Naive thymus-derived CD4-positive, alpha-beta T cell (primary cell): ENCODE measurements at regions not wholly inside any gene's neighbourhood (a gene's known extent, or its start where the extent isn't known, plus 50 kb on each side); places are given as distances from the start of the nearest gene placed in this dataset.

Experiments
- ATAC-seq: fragments of 150-1000 bp; cut with Tn5 transposase; 2 replicates; pipeline ENCODE4 v1.10.0; 2021; ENCODE audit warnings: mild to moderate bottlenecking, moderate library complexity
- CTCF ChIA-PET: fragments of 350-600 bp; sonication (Branson Sonifier 250); formaldehyde crosslinking; loops from one replicate; lab custom pipeline; 2021; ENCODE audit warnings: antibody characterized with exemption; lab: Charles Lee
- POLR2A ChIA-PET: fragments of 350-600 bp; sonication (Branson Sonifier 250); formaldehyde crosslinking; loops from one replicate; lab custom pipeline; 2021; ENCODE audit warnings: antibody characterized with exemption, inconsistent platforms; lab: Charles Lee
- DNase-seq, 9 donors: peaks; one replicate each; pipeline versions ENCODE4 v3.0.0 to v3.0.0-alpha.2; 2020 to 2022; ENCODE audit warnings: mixed read lengths in 1 of 9
- H3K27ac ChIP-seq: one replicate; pipeline ENCODE4 v1.7.0; 2013; ENCODE audit warnings: mild to moderate bottlenecking, low read depth, low read length, moderate library complexity
- H3K27me3 ChIP-seq, 2 donors: one replicate each; pipeline ENCODE4 v1.7.0; 2013; ENCODE audit warnings: low read length in 2 of 2, mild to moderate bottlenecking in 2 of 2, moderate library complexity in 2 of 2; ENCODE audit not compliant: control insufficient read depth in 2 of 2, insufficient read depth in 2 of 2
- H3K36me3 ChIP-seq, 3 experiments: 1 replicate in 2 of 3; 2 replicates in 1 of 3; pipeline ENCODE4 v1.7.0; 2013; ENCODE audit warnings: low read length in 3 of 3, mild to moderate bottlenecking in 3 of 3, moderate library complexity in 1 of 3; ENCODE audit not compliant: insufficient read depth in 3 of 3, control insufficient read depth in 2 of 3
- H3K4me1 ChIP-seq, 2 donors: one replicate each; pipeline ENCODE4 v1.7.0; 2013; ENCODE audit warnings: low read length in 2 of 2, mild to moderate bottlenecking in 2 of 2, moderate library complexity in 1 of 2; ENCODE audit not compliant: control insufficient read depth in 2 of 2, insufficient read depth in 2 of 2
- H3K4me3 ChIP-seq: 2 replicates; pipeline ENCODE4 v1.7.0; 2013; ENCODE audit warnings: mild to moderate bottlenecking, low read length
- H3K9me3 ChIP-seq, 3 experiments: 1 replicate in 2 of 3; 2 replicates in 1 of 3; pipeline ENCODE4 v1.7.0; 2013; ENCODE audit warnings: low read length in 3 of 3; ENCODE audit not compliant: control insufficient read depth in 2 of 3
- H3K27ac Mint-ChIP-seq, 9 donors: one replicate each; pipeline ENCODE4 v1.8.0; 2020 to 2022; ENCODE audit warnings: mixed read lengths in 9 of 9, mild to moderate bottlenecking in 8 of 9, moderate library complexity in 5 of 9, inconsistent platforms in 2 of 9
- H3K27me3 Mint-ChIP-seq, 5 donors: one replicate each; pipeline ENCODE4 v1.8.0; 2021 to 2022; ENCODE audit warnings: mixed read lengths in 5 of 5, mild to moderate bottlenecking in 1 of 5
- H3K36me3 Mint-ChIP-seq, 5 donors: one replicate each; pipeline ENCODE4 v1.8.0; 2020 to 2022; ENCODE audit warnings: mixed read lengths in 5 of 5, mild to moderate bottlenecking in 3 of 5, inconsistent platforms in 1 of 5
- H3K4me1 Mint-ChIP-seq, 7 donors: one replicate each; pipeline ENCODE4 v1.8.0; 2020 to 2022; ENCODE audit warnings: mixed read lengths in 7 of 7, mild to moderate bottlenecking in 3 of 7, inconsistent platforms in 1 of 7
- H3K4me3 Mint-ChIP-seq, 10 donors: one replicate each; pipeline ENCODE4 v1.8.0; 2020 to 2022; ENCODE audit warnings: mild to moderate bottlenecking in 10 of 10, mixed read lengths in 10 of 10, moderate library complexity in 6 of 10, inconsistent platforms in 2 of 10
- H3K9me3 Mint-ChIP-seq, 11 donors: one replicate each; pipeline ENCODE4 v1.8.0; 2020 to 2022; ENCODE audit warnings: mixed read lengths in 11 of 11, mild to moderate bottlenecking in 4 of 11, inconsistent platforms in 1 of 11, moderate library complexity in 1 of 11
- intact Hi-C, 2 donors: fragments of 100-400 bp; cut with micrococcal nuclease; formaldehyde crosslinking; loops; one replicate each; pipeline ENCODE4 v1.15.1; 2023

DNA sequence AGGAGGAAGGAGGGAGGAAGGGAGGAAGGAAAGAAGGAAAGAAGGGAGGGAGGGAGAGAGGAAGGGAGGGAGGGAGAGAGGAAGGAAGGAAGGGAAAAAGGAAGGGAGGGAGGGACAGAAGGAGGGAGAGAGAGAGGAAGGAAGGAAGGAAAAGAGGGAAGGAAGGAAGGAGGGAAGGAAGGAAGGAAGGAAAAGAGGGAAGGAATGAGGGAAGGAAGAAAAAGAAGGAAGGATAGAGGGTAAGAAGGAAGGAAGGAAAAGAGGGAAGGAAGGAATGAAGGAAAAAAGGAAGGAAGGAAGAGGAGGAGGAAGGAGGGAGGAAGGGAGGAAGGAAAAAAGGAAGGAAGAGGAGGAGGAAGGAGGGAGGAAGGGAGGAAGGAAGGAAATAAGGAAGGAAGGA lies 796.8 kb downstream of the ARAP2 start:
- POLR2A ChIA-PET = no interaction called here
- intact Hi-C loops = no loop called here
- ATAC-seq = no peak
- Histone ChIP-seq H3K4me1 (no peaks in the 10 kb centered on the region), H3K27me3 (no peaks in the 10 kb centered on the region), H3K36me3 (no peaks in the 10 kb centered on the region), H3K9me3 (peaks cover 0 to 5% (median 0%) of the 10 kb centered on the region in 3 experiments), H3K4me3 (no peak overlapping the region), H3K27ac (no peak overlapping the region)
- Mint-ChIP-seq H3K9me3 (peaks cover 2 to 35% (median 12%) of the 10 kb centered on the region in 11 donors), H3K27me3 (no peaks in the 10 kb centered on the region), H3K36me3 (no peaks in the 10 kb centered on the region), H3K27ac (no peak overlapping the region), H3K4me1 (no peaks in the 10 kb centered on the region), H3K4me3 (no peak overlapping the region)
- no peak for DNase-seq
- CTCF ChIA-PET = no interaction called here

DNA sequence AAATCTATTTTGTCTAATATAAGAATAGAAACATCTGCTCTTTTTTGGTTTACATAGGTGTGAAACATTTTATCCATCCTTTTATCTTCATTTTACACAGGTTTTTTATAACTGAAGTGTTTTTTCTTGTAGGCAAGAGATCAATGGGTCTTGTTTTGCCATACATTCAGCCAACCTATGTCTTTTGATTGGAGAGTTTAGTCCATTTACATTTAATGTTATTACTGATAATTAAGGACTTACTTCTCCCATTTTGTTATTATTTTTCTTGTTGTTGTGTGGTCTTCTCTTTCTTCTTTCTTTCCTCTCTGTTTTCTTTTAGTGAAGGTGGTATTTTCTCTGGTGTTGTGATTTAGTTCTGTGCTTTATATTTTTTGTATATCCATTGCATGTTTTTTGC lies 785.3 kb downstream of the ARAP2 start:
- ATAC-seq (no peak), DNase-seq (no peak)
- Histone ChIP-seq H3K4me1 (no peaks in the 10 kb centered on the region), H3K36me3 (no peaks in the 10 kb centered on the region), H3K9me3 (no peaks in the 10 kb centered on the region), H3K4me3 (no peak overlapping the region), H3K27me3 (no peaks in the 10 kb centered on the region), H3K27ac (no peak overlapping the region)
- no peak overlapping the region for H3K4me3 Mint-ChIP-seq
- no peaks in the 10 kb centered on the region for H3K4me1 Mint-ChIP-seq
- intact Hi-C loops = no loop called here
- CTCF ChIA-PET = no interaction called here
- POLR2A ChIA-PET = no interaction called here
- no peak overlapping the region for H3K27ac Mint-ChIP-seq
- peaks cover 0 to 32% (median 8%) of the 10 kb centered on the region in 11 donors for H3K9me3 Mint-ChIP-seq
- no peaks in the 10 kb centered on the region for H3K27me3 Mint-ChIP-seq
- H3K36me3 Mint-ChIP-seq = no peaks in the 10 kb centered on the region

DNA sequence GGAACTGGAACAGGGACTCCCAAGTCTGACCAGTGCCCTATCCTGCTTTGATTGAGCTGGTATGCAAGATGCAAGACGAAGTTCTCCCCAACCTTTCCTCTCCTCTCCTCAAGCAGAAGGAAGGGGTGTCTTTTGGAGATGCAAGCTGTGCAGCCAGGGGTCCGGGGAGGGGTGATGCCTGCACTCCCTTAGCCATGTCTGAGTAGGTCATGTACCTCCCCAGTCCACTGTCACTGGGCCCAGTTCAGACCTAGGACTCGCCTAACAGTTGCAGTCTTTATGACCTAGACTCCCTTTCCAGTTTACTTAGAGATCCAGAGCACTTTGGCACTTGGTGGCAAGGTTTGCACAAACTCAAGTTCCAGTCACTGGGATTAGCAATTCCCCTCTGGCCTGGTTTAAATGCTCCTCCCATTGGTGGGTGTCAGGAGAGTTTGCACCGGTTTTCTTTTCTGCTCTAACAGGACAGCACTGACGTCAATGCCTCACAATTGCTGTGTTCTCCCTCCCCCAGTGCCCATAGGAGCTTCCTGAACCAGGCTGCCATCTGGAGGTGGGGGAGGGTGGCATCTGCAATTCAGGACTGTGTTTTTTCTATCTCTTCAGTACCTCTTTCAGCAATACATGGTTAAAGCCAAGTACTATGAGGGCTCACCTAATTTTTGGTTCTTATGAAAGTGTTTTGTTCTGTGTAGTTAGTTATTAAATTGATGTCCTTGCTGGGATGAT lies 782.2 kb downstream of the ARAP2 start:
- ChIA-PET POLR2A (no interaction called here), CTCF (no interaction called here)
- ATAC-seq = no peak
- Histone ChIP-seq H3K27me3 (no peaks in the 10 kb centered on the region), H3K27ac (no peak overlapping the region), H3K9me3 (no peaks in the 10 kb centered on the region), H3K36me3 (no peaks in the 10 kb centered on the region), H3K4me1 (no peaks in the 10 kb centered on the region), H3K4me3 (no peak overlapping the region)
- Mint-ChIP-seq H3K4me1 (no peaks in the 10 kb centered on the region), H3K36me3 (no peaks in the 10 kb centered on the region), H3K9me3 (peaks cover 0 to 32% (median 8%) of the 10 kb centered on the region in 11 donors), H3K27me3 (no peaks in the 10 kb centered on the region), H3K4me3 (no peak overlapping the region), H3K27ac (no peak overlapping the region)
- intact Hi-C loops = no loop called here
- no peak for DNase-seq

DNA sequence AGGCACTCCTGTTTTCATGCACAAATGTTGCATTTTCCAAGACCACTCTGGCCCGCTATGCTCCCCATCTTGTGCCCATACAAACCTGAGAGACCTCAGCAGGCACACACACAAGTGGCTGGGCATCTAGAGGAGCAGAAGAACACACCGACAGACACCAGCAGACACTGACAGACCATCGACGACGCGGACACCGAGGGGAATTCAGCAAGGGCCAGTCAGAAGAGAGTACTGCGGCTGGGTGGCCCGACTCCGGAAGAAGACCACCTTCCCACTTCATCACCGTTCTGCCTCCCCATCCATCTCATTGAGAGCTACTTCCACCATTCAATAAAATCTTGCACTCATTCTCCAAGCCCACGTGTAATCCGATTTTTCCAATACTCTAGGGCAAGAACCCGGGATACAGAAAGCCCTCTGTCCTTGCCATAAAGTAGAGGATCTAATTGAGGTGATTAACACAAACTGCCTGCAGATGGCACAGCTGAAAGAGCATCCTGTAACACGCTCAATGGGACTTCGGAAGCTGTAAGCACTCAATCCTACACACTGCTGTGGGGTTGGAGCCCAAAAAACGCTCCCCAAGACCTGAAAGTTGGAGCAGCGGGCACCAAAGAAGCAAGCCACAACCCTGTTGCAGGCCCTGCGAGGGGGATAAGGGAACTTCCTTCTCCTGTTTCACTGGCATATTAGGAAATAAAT lies 780.9 kb downstream of the ARAP2 start:
- DNase-seq (no peak), ATAC-seq (no peak)
- Mint-ChIP-seq H3K4me1 (no peaks in the 10 kb centered on the region), H3K27ac (no peak overlapping the region), H3K4me3 (no peak overlapping the region), H3K36me3 (no peaks in the 10 kb centered on the region), H3K27me3 (no peaks in the 10 kb centered on the region), H3K9me3 (peaks cover 0 to 20% (median 7%) of the 10 kb centered on the region in 11 donors)
- H3K4me3 ChIP-seq = no peak overlapping the region
- no peaks in the 10 kb centered on the region for H3K36me3 ChIP-seq
- intact Hi-C loops = no loop called here
- no peaks in the 10 kb centered on the region for H3K4me1 ChIP-seq
- H3K27ac ChIP-seq = no peak overlapping the region
- ChIA-PET POLR2A (no interaction called here), CTCF (no interaction called here)
- H3K9me3 ChIP-seq = no peaks in the 10 kb centered on the region
- H3K27me3 ChIP-seq = no peaks in the 10 kb centered on the region

DNA sequence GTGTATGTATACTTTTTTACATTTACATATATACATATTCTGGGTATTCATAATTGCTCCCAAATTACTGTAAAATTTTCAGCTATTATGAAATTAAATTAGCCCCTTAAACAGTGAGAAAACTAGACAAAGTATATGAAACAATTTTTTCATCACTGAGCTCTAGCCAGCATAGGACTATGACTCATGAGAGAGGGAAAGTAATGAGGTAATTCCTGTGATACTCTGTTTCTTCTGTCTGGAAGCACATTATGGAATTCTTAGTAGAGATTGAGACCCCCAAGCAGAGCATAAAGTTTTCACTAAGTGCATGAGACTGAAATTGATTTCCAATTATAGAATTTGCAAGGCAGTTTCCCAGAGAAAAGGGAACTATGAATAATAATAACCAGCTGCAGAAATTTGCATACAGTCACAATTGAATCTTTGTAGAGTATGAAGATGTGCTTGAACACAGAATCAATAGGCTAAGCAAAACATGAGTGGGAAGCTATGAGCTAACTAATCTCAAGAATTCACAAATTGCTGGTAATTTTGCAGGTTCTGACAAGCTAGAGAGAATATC lies 779.3 kb downstream of the ARAP2 start:
- H3K4me3 ChIP-seq = no peak overlapping the region
- H3K9me3 Mint-ChIP-seq = peaks cover 0 to 11% (median 6%) of the 10 kb centered on the region in 11 donors
- ChIA-PET CTCF (no interaction called here), POLR2A (no interaction called here)
- intact Hi-C loops = no loop called here
- H3K27ac Mint-ChIP-seq = no peak overlapping the region
- no peaks in the 10 kb centered on the region for H3K27me3 Mint-ChIP-seq
- no peak overlapping the region for H3K27ac ChIP-seq
- H3K4me3 Mint-ChIP-seq = no peak overlapping the region
- H3K9me3 ChIP-seq = no peaks in the 10 kb centered on the region
- H3K27me3 ChIP-seq = no peaks in the 10 kb centered on the region
- H3K4me1 ChIP-seq = no peaks in the 10 kb centered on the region
- no peaks in the 10 kb centered on the region for H3K4me1 Mint-ChIP-seq
- no peaks in the 10 kb centered on the region for H3K36me3 ChIP-seq
- no peaks in the 10 kb centered on the region for H3K36me3 Mint-ChIP-seq
- DNase-seq (no peak), ATAC-seq (no peak)

DNA sequence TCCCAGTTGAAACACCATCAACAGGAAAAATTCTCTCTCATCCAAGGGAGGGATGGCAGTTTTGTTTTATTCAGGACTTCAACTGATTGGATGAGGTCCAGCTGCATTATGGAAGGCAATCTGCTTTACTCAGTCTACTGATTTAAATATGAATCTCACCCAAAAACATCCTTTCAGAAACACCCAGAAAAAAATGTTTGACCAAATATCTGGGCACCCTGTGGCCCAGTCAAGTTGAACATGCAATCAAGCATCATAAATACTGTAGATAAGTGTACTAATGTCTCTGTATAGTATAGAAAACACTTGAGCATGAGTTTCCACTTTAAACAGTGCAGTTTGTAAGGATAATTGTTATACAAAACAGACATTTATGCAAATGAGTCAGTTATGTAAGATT lies 753.2 kb downstream of the ARAP2 start:
- no peak for DNase-seq

More for the DNA sequence above, 753.2 kb downstream of the ARAP2 start:
- Histone ChIP-seq H3K9me3 (no peaks in the 10 kb centered on the region), H3K4me1 (no peaks in the 10 kb centered on the region), H3K36me3 (no peaks in the 10 kb centered on the region), H3K27ac (no peak overlapping the region), H3K27me3 (no peaks in the 10 kb centered on the region), H3K4me3 (no peak overlapping the region)
- CTCF ChIA-PET = no interaction called here
- POLR2A ChIA-PET = no interaction called here
- no peaks in the 10 kb centered on the region for H3K27me3 Mint-ChIP-seq
- H3K4me3 Mint-ChIP-seq = no peak overlapping the region
- H3K36me3 Mint-ChIP-seq = no peaks in the 10 kb centered on the region
- no peak overlapping the region for H3K27ac Mint-ChIP-seq
- ATAC-seq = no peak
- intact Hi-C loops = no loop called here
- H3K4me1 Mint-ChIP-seq = no peaks in the 10 kb centered on the region
- H3K9me3 Mint-ChIP-seq = peaks cover 0 to 11% (median 0%) of the 10 kb centered on the region in 11 donors
